Muscle layer of duodenum (tissue), 2 donors: ENCODE measurements at regions not wholly inside any gene's neighbourhood (a gene's known extent, or its start where the extent isn't known, plus 50 kb on each side); places are given as distances from the start of the nearest gene placed in this dataset.

ENCODE experiments used
- H3K27ac ChIP-seq: one replicate; pipeline ENCODE4 v1.7.0; 2013; ENCODE audit warnings: mild to moderate bottlenecking, low read length
- H3K27me3 ChIP-seq: one replicate; pipeline ENCODE4 v1.7.0; 2013; ENCODE audit warnings: low read depth, mild to moderate bottlenecking, control low read depth, low read length
- H3K36me3 ChIP-seq, 2 donors: one replicate each; pipeline ENCODE4 v1.7.0; 2013; ENCODE audit warnings: low read length in 2 of 2, control low read depth in 1 of 2, mild to moderate bottlenecking in 1 of 2; ENCODE audit not compliant: insufficient read depth in 2 of 2, control insufficient read depth in 1 of 2
- H3K4me1 ChIP-seq, 2 donors: one replicate each; pipeline ENCODE4 v1.7.0; 2013; ENCODE audit warnings: low read length in 2 of 2, mild to moderate bottlenecking in 2 of 2, control low read depth in 1 of 2, moderate library complexity in 1 of 2; ENCODE audit not compliant: insufficient read depth in 2 of 2, control insufficient read depth in 1 of 2
- H3K4me3 ChIP-seq, 2 donors: one replicate each; pipeline ENCODE4 v1.7.0; 2013; ENCODE audit warnings: low read length in 2 of 2, low read depth in 1 of 2, mild to moderate bottlenecking in 1 of 2
- H3K9me3 ChIP-seq, 2 donors: one replicate each; pipeline ENCODE4 v1.7.0; 2013; ENCODE audit warnings: low read length in 2 of 2, control low read depth in 1 of 2, mild to moderate bottlenecking in 1 of 2; ENCODE audit not compliant: control insufficient read depth in 1 of 2
- donor health status: healthy.

GRCh38 chr10:14408139-14408538 lies 77.4 kb upstream of the FRMD4A start:
- Histone ChIP-seq H3K27me3 (no peaks in the 10 kb centered on the region), H3K36me3 (no peaks in the 10 kb centered on the region), H3K9me3 (no peaks in the 10 kb centered on the region), H3K4me1 (no peaks in the 10 kb centered on the region), H3K4me3 (no peak overlapping the region), H3K27ac (no peak overlapping the region)

GRCh38 chr10:14407567-14407966 lies 76.8 kb upstream of the FRMD4A start:
- H3K9me3 ChIP-seq, result no peaks in the 10 kb centered on the region
- no peak overlapping the region for H3K4me3 ChIP-seq
- no peaks in the 10 kb centered on the region for H3K36me3 ChIP-seq
- H3K4me1 ChIP-seq, result no peaks in the 10 kb centered on the region
- no peaks in the 10 kb centered on the region for H3K27me3 ChIP-seq
- H3K27ac ChIP-seq, result no peak overlapping the region

GRCh38 chr10:14405076-14406065 lies 74.6 kb upstream of the FRMD4A start:
- Histone ChIP-seq H3K4me1 (no peaks in the 10 kb centered on the region), H3K27ac (no peak overlapping the region), H3K9me3 (no peaks in the 10 kb centered on the region), H3K4me3 (no peak overlapping the region), H3K36me3 (no peaks in the 10 kb centered on the region), H3K27me3 (no peaks in the 10 kb centered on the region)

- Histone ChIP-seq H3K36me3 (no peaks in the 10 kb centered on the region), H3K27me3 (no peaks in the 10 kb centered on the region), H3K9me3 (no peaks in the 10 kb centered on the region), H3K27ac (no peak overlapping the region), H3K4me1 (no peaks in the 10 kb centered on the region), H3K4me3 (no peak overlapping the region)
Measured at GRCh38 chr10:14403881-14404623, 73.3 kb upstream of the FRMD4A start.

GRCh38 chr10:14403359-14403758 lies 72.6 kb upstream of the FRMD4A start:
- H3K27ac ChIP-seq, result no peak overlapping the region
- H3K4me3 ChIP-seq, result no peak overlapping the region
- no peaks in the 10 kb centered on the region for H3K27me3 ChIP-seq
- no peaks in the 10 kb centered on the region for H3K4me1 ChIP-seq
- H3K9me3 ChIP-seq, result no peaks in the 10 kb centered on the region
- no peaks in the 10 kb centered on the region for H3K36me3 ChIP-seq

- H3K4me1 ChIP-seq, result peaks cover 0 to 5% of the 10 kb centered on the region in 2 donors
- no peaks in the 10 kb centered on the region for H3K27me3 ChIP-seq
- H3K27ac ChIP-seq, result no peak overlapping the region
- H3K4me3 ChIP-seq, result no peak overlapping the region
- H3K9me3 ChIP-seq, result no peaks in the 10 kb centered on the region
- no peaks in the 10 kb centered on the region for H3K36me3 ChIP-seq
Measured at GRCh38 chr10:14399641-14400040, 68.9 kb upstream of the FRMD4A start.

GRCh38 chr10:14397066-14397465 lies 66.3 kb upstream of the FRMD4A start:
- Histone ChIP-seq H3K27me3 (no peaks in the 10 kb centered on the region), H3K27ac (no peak overlapping the region), H3K4me3 (no peak overlapping the region)

GRCh38 chr10:14396411-14397048 lies 65.8 kb upstream of the FRMD4A start:
- no peak overlapping the region for H3K27ac ChIP-seq
- H3K9me3 ChIP-seq, result no peaks in the 10 kb centered on the region
- H3K36me3 ChIP-seq, result no peaks in the 10 kb centered on the region
- peaks cover 0 to 5% of the 10 kb centered on the region in 2 donors for H3K4me1 ChIP-seq
- no peaks in the 10 kb centered on the region for H3K27me3 ChIP-seq
- H3K4me3 ChIP-seq, result no peak overlapping the region

More at GRCh38 chr10:14397066-14397465, 66.3 kb upstream of the FRMD4A start:
- peaks cover 0 to 5% of the 10 kb centered on the region in 2 donors for H3K4me1 ChIP-seq
- no peaks in the 10 kb centered on the region for H3K36me3 ChIP-seq
- H3K9me3 ChIP-seq, result no peaks in the 10 kb centered on the region

- no peaks in the 10 kb centered on the region for H3K9me3 ChIP-seq
- no peak overlapping the region for H3K4me3 ChIP-seq
- no peaks in the 10 kb centered on the region for H3K27me3 ChIP-seq
- peaks cover 0 to 5% of the 10 kb centered on the region in 2 donors for H3K4me1 ChIP-seq
- H3K27ac ChIP-seq, result no peak overlapping the region
- no peaks in the 10 kb centered on the region for H3K36me3 ChIP-seq
Measured at GRCh38 chr10:14394179-14394578, 63.5 kb upstream of the FRMD4A start.

GRCh38 chr10:14391342-14391741 lies 60.6 kb upstream of the FRMD4A start:
- H3K4me1 ChIP-seq, result no peaks in the 10 kb centered on the region
- no peak overlapping the region for H3K4me3 ChIP-seq
- H3K27me3 ChIP-seq, result no peaks in the 10 kb centered on the region
- H3K36me3 ChIP-seq, result no peaks in the 10 kb centered on the region
- H3K27ac ChIP-seq, result no peak overlapping the region
- H3K9me3 ChIP-seq, result no peaks in the 10 kb centered on the region

GRCh38 chr10:14389981-14390590 lies 59.4 kb upstream of the FRMD4A start:
- H3K4me1 ChIP-seq, result no peaks in the 10 kb centered on the region
- no peak overlapping the region for H3K27ac ChIP-seq
- peaks cover 0 to 2% of the 10 kb centered on the region in 2 donors for H3K9me3 ChIP-seq

More at GRCh38 chr10:14389981-14390590, 59.4 kb upstream of the FRMD4A start:
- Histone ChIP-seq H3K36me3 (no peaks in the 10 kb centered on the region), H3K27me3 (no peaks in the 10 kb centered on the region), H3K4me3 (no peak overlapping the region)
